Heart right ventricle (tissue), 16 donors: ENCODE measurements at regions not wholly inside any gene's neighbourhood (a gene's known extent, or its start where the extent isn't known, plus 50 kb on each side); places are given as distances from the start of the nearest gene placed in this dataset.

Experiments
- ATAC-seq, 8 donors: fragments of 200-7000 bp; cut with Tn5 transposase; one replicate each; pipeline ENCODE4 v1.9.1; 2020; ENCODE audit warnings: mild to moderate bottlenecking in 8 of 8, moderate library complexity in 8 of 8, moderate number of reproducible peaks in 1 of 8
- DNase-seq, 2 donors: peaks; one replicate each; pipeline ENCODE4 v3.0.0-alpha.2; 2020
- H3K27ac ChIP-seq, 10 donors: fragments of 200-600 bp; sonication (generic) in 2 of 10; one replicate each; pipeline versions ENCODE4 v1.5.0 to v1.8.0; 2020 to 2022; ENCODE audit warnings: mild to moderate bottlenecking in 3 of 10
- H3K27me3 ChIP-seq, 7 donors: fragments of 200-600 bp; one replicate each; pipeline ENCODE4 v1.8.0; 2021 to 2022; ENCODE audit warnings: mild to moderate bottlenecking in 2 of 7
- H3K36me3 ChIP-seq, 9 donors: fragments of 200-600 bp; sonication (generic) in 1 of 9; one replicate each; pipeline versions ENCODE4 v1.5.0 to v1.8.0; 2020 to 2022; ENCODE audit warnings: mild to moderate bottlenecking in 2 of 9
- H3K4me1 ChIP-seq, 9 donors: fragments of 200-600 bp; sonication (generic) in 1 of 9; one replicate each; pipeline versions ENCODE4 v1.5.0 to v1.8.0; 2020 to 2022; ENCODE audit warnings: mild to moderate bottlenecking in 4 of 9
- H3K4me3 ChIP-seq, 10 donors: fragments of 200-600 bp; sonication (generic) in 2 of 10; one replicate each; pipeline versions ENCODE4 v1.5.0 to v1.8.0; 2020 to 2022; ENCODE audit warnings: mild to moderate bottlenecking in 7 of 10, moderate library complexity in 2 of 10
- H3K9me3 ChIP-seq, 11 donors: fragments of 200-600 bp in 10 of 11; sonication (generic) in 2 of 11; one replicate each; pipeline versions ENCODE4 v1.5.0 to v1.8.0; 2013 to 2022; ENCODE audit warnings: mild to moderate bottlenecking in 2 of 11, control low read depth in 1 of 11, moderate library complexity in 1 of 11
- CTCF ChIP-seq, 9 donors: fragments of 200-600 bp; sonication (generic) in 2 of 9; IDR thresholded peaks; one replicate each; pipeline versions ENCODE4 v1.5.0 to v1.8.0; 2021 to 2022; ENCODE audit warnings: antibody characterized with exemption in 9 of 9, mild to moderate bottlenecking in 5 of 9, moderate library complexity in 1 of 9
- WGBS, 2 donors: extraction: QIAGEN DNeasy Blood & Tissue Kit; methylation state at CpG; one replicate each; pipeline ENCODE4 v1.1.7; 2013; ENCODE audit warnings: inconsistent platforms in 1 of 2; 5-methylcytosine and 5-hydroxymethylcytosine counted together
- intact Hi-C, 10 donors: fragments of 100-400 bp; cut with DNase I; formaldehyde crosslinking; loops; one replicate each; pipeline versions ENCODE4 v1.11.1 to v1.14.2; 2022
- donor health status: Arrhythmogenic right ventricular cardiomyopathy.
- donor health status: ischemic (EF 13 %, LVEDD 7.1; RV severe dilation, severe dysfunction).
- donor health status: healthy with polysubstance abuse.
- donor health status: DM: no; HTN: yes; CAD: no.
- donor health status: DM: no; HTN: no; CAD: no.
- donor health status: ischemic (EF 25% LVEDD 6.9; RV normal size, moderate dysfunction).
- donor health status: ischemic (EF 25% LVEDD 5.7; RV mildly dilated, moderate dysfunction).
- donor health status: healthy.
- donor health status: DM: yes; HTN: yes; CAD: no.
- donor health status: Ischemic cardiomyopathy.
- donor health status: ischemic (EF 35%, LVEDD 5.7; RV mildly dilated, moderate dysfunction).
- donor health status: nonischemic (EF 11% LVEDD 7.7; RV severe dilation, severe dysfunction).
- donor health status: DM: yes; HTN: yes; CAD: no.
- donor health status: PGD.
- donor health status: ischemic (EF 29% LVEDD 5.4; RV normal size, mild dysfunction).
- donor health status: nonischemic (EF 23%, LVEDD 6.1; RV moderate dilation, normal function).

- DNase-seq (no peak), ATAC-seq (no peak)
- Histone ChIP-seq H3K27me3 (no peaks in the 10 kb centered on the region), H3K36me3 (no peaks in the 10 kb centered on the region), H3K9me3 (peaks cover 0 to 12% (median 0%) of the 10 kb centered on the region in 11 donors), H3K27ac (no peak overlapping the region), H3K4me1 (no peaks in the 10 kb centered on the region), H3K4me3 (no peak overlapping the region)
- intact Hi-C loops = no loop called here
- TF ChIP-seq CTCF (IDR thresholded peaks at IDR 0.05) = no peak
- WGBS, 2 donors = 75 to 87% methylated on average over 3 of the region's 3 CpGs
These were observed 358.3 kb upstream of the CBLB start for GRCh38 chr3:106227068-106227467.

GRCh38 chr3:106228271-106228670, 359.5 kb upstream of the CBLB start:
- 83 to 87% methylated on average over 2 of the region's 2 CpGs for WGBS, 2 donors

GRCh38 chr3:106229495-106230278, 360.9 kb upstream of the CBLB start:
- intact Hi-C loops = no loop called here
- TF ChIP-seq CTCF (IDR thresholded peaks at IDR 0.05) = no peak
- Histone ChIP-seq H3K4me1 (no peaks in the 10 kb centered on the region), H3K9me3 (peaks cover 0 to 5% (median 0%) of the 10 kb centered on the region in 11 donors), H3K27me3 (no peaks in the 10 kb centered on the region), H3K27ac (no peak overlapping the region), H3K36me3 (no peaks in the 10 kb centered on the region), H3K4me3 (no peak overlapping the region)
- WGBS, 2 donors = 91 to 92% methylated on average over 4 of the region's 4 CpGs
- DNase-seq = no peak
- ATAC-seq = no peak

More at GRCh38 chr3:106228271-106228670, 359.5 kb upstream of the CBLB start:
- Histone ChIP-seq H3K4me3 (no peak overlapping the region), H3K27ac (no peak overlapping the region), H3K9me3 (peaks cover 0 to 5% (median 0%) of the 10 kb centered on the region in 11 donors), H3K27me3 (no peaks in the 10 kb centered on the region), H3K4me1 (no peaks in the 10 kb centered on the region), H3K36me3 (no peaks in the 10 kb centered on the region)
- no peak for TF ChIP-seq CTCF (IDR thresholded peaks at IDR 0.05)
- intact Hi-C loops = no loop called here
- DNase-seq (no peak), ATAC-seq (no peak)

GRCh38 chr3:106231086-106231485, 362.3 kb upstream of the CBLB start:
- Histone ChIP-seq H3K36me3 (no peaks in the 10 kb centered on the region), H3K27ac (no peak overlapping the region), H3K4me1 (no peaks in the 10 kb centered on the region), H3K27me3 (no peaks in the 10 kb centered on the region), H3K9me3 (peaks cover 0 to 4% (median 0%) of the 10 kb centered on the region in 11 donors), H3K4me3 (no peak overlapping the region)
- ATAC-seq (no peak), DNase-seq (no peak)
- WGBS, 2 donors = 85 to 95% methylated on average over 1 of the region's 1 CpG
- no peak for TF ChIP-seq CTCF (IDR thresholded peaks at IDR 0.05)
- intact Hi-C loops = no loop called here
